ENCODE measurements at regions not wholly inside any gene's neighbourhood (a gene's known extent, or its start where the extent isn't known, plus 50 kb on each side); places are given as distances from the start of the nearest gene placed in this dataset.

DNA sequence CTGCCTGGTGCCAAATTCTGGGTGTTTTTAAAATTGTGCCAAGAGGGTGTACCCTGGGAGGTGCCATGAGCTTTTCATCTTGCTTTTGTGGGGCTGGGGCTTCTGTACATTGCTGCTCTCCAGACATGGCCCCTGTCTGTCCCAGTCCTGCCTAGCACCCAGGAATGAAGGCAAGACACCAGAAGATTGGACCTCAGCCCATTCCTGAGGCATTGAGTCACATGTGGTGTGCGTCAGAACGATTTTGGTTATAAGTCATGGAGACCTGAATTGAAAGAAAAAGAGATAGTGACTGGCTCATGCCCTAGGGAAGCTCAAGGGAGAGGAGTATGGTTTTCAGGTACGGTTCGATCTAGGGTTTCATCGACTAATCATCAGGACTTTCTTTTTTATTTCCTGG lies 493.2 kb downstream of the TYW1 start:
- TF ChIP-seq, protein P1, sequence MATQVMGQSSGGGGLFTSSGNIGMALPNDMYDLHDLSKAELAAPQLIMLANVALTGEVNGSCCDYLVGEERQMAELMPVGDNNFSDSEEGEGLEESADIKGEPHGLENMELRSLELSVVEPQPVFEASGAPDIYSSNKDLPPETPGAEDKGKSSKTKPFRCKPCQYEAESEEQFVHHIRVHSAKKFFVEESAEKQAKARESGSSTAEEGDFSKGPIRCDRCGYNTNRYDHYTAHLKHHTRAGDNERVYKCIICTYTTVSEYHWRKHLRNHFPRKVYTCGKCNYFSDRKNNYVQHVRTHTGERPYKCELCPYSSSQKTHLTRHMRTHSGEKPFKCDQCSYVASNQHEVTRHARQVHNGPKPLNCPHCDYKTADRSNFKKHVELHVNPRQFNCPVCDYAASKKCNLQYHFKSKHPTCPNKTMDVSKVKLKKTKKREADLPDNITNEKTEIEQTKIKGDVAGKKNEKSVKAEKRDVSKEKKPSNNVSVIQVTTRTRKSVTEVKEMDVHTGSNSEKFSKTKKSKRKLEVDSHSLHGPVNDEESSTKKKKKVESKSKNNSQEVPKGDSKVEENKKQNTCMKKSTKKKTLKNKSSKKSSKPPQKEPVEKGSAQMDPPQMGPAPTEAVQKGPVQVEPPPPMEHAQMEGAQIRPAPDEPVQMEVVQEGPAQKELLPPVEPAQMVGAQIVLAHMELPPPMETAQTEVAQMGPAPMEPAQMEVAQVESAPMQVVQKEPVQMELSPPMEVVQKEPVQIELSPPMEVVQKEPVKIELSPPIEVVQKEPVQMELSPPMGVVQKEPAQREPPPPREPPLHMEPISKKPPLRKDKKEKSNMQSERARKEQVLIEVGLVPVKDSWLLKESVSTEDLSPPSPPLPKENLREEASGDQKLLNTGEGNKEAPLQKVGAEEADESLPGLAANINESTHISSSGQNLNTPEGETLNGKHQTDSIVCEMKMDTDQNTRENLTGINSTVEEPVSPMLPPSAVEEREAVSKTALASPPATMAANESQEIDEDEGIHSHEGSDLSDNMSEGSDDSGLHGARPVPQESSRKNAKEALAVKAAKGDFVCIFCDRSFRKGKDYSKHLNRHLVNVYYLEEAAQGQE (IDR thresholded peaks at IDR 0.05; ENCODE audit: insufficient read depth in 1 of 2, low read depth in 2 of 2, low read length in 2 of 2): no peak
- TF ChIP-seq TAF1 (IDR thresholded peaks at IDR 0.05; ENCODE audit: borderline replicate concordance, insufficient read depth, low read length) (no peak), POLR2AphosphoS5 (IDR thresholded peaks at IDR 0.05; ENCODE audit: low read depth, low read length) (no peak), SIN3A (IDR thresholded peaks at IDR 0.05; ENCODE audit: borderline replicate concordance, insufficient read depth, low read length) (no peak)

Measured in PFSK-1 (cell line).